B cell (primary cell): ENCODE measurements at regions not wholly inside any gene's neighbourhood (a gene's known extent, or its start where the extent isn't known, plus 50 kb on each side); places are given as distances from the start of the nearest gene placed in this dataset.

Experiments used
- ATAC-seq: fragments of 200-7000 bp; cut with Tn5 transposase; one replicate; pipeline ENCODE4 v1.10.0; 2021; ENCODE audit warnings: low read depth, mild to moderate bottlenecking, moderate number of reproducible peaks, moderate library complexity
- CTCF ChIA-PET: fragments of 350-600 bp; sonication (Branson Sonifier 250); formaldehyde crosslinking; loops from one replicate; lab custom pipeline; 2021; ENCODE audit warnings: antibody characterized with exemption, inconsistent platforms; lab: Charles Lee
- POLR2A ChIA-PET: fragments of 350-600 bp; sonication (Branson Sonifier 250); formaldehyde crosslinking; loops from one replicate; lab custom pipeline; 2021; ENCODE audit warnings: antibody characterized with exemption; lab: Charles Lee
- DNase-seq: peaks from one replicate; pipeline ENCODE4 v3.0.0; 2013
- H2AFZ ChIP-seq: 2 replicates; pipeline ENCODE4 v1.6.1; 2012; ENCODE audit warnings: mild to moderate bottlenecking, low read depth, low read length; ENCODE audit not compliant: insufficient read depth, poor library complexity, severe bottlenecking
- H3K27ac ChIP-seq, 2 donors: 1 replicate in 1 of 2; 2 replicates in 1 of 2; pipeline ENCODE4 v1.5.1; 2012 to 2013; ENCODE audit warnings: low read length in 2 of 2, mild to moderate bottlenecking in 2 of 2, moderate library complexity in 1 of 2
- H3K27me3 ChIP-seq, 4 experiments: fragments of 200-600 bp in 1 of 4; sonication (generic) in 1 of 4; replicated peaks in 1 of 4; 1 replicate in 2 of 4; 2 replicates in 2 of 4; pipeline versions ENCODE4 v1.6.1 to v1.7.0; 2013 to 2016; ENCODE audit warnings: low read length in 3 of 4, mild to moderate bottlenecking in 2 of 4, mixed read lengths in 1 of 4, moderate library complexity in 1 of 4; ENCODE audit not compliant: insufficient read depth in 4 of 4, control insufficient read depth in 3 of 4; ENCODE audit errors: control extremely low read depth in 1 of 4
- H3K36me3 ChIP-seq, 2 experiments: replicated peaks in 1 of 2; 1 replicate in 1 of 2; 2 replicates in 1 of 2; pipeline versions ENCODE4 v1.6.1 to v1.7.1; 2013; ENCODE audit warnings: low read length in 1 of 2; ENCODE audit not compliant: insufficient read depth in 2 of 2, control insufficient read depth in 1 of 2; ENCODE audit errors: control extremely low read depth in 1 of 2, extremely low read depth in 1 of 2
- H3K4me1 ChIP-seq, 2 donors: fragments of 200-600 bp in 1 of 2; sonication (generic) in 1 of 2; 1 replicate in 1 of 2; 2 replicates in 1 of 2; pipeline versions ENCODE4 v1.5.1 to v1.6.1; 2013 to 2017; ENCODE audit warnings: low read length in 2 of 2; ENCODE audit not compliant: control insufficient read depth in 2 of 2, insufficient read depth in 2 of 2
- H3K4me2 ChIP-seq: replicated peaks from 2 replicates; pipeline ENCODE3; 2012; ENCODE audit warnings: mild to moderate bottlenecking, low read depth, low read length; ENCODE audit not compliant: poor library complexity, severe bottlenecking
- H3K4me3 ChIP-seq, 5 experiments: fragments of 200-600 bp in 1 of 5; sonication (generic) in 1 of 5; 1 replicate in 3 of 5; 2 replicates in 2 of 5; pipeline versions ENCODE4 v1.5.1 to v1.7.0; 2011 to 2016; ENCODE audit warnings: low read length in 4 of 5, mild to moderate bottlenecking in 4 of 5, low read depth in 2 of 5, control low read depth in 1 of 5, moderate library complexity in 1 of 5; ENCODE audit not compliant: insufficient read depth in 1 of 5; ENCODE audit errors: control extremely low read depth in 1 of 5, extremely low read depth in 1 of 5
- H3K79me2 ChIP-seq: fragments of 200-600 bp; sonication (generic); one replicate; pipeline ENCODE4 v1.6.0; 2016; ENCODE audit warnings: low read length; ENCODE audit not compliant: control insufficient read depth, insufficient read depth
- H3K9ac ChIP-seq: fragments of 200-600 bp; sonication (generic); 2 replicates; pipeline ENCODE4 v1.6.1; 2017; ENCODE audit warnings: mild to moderate bottlenecking, low read length, moderate library complexity
- H3K9me3 ChIP-seq, 3 donors: one replicate each; pipeline versions ENCODE4 v1.6.1 to v1.7.1; 2013; ENCODE audit warnings: low read length in 2 of 3; ENCODE audit not compliant: control insufficient read depth in 2 of 3, insufficient read depth in 1 of 3; ENCODE audit errors: control extremely low read depth in 1 of 3
- H4K20me1 ChIP-seq: 2 replicates; pipeline ENCODE4 v1.6.0; 2012; ENCODE audit warnings: mild to moderate bottlenecking, low read length; ENCODE audit not compliant: insufficient read depth, control insufficient read depth, poor library complexity, severe bottlenecking
- H3K27ac Mint-ChIP-seq: one replicate; pipeline ENCODE4 v1.8.0; 2021; ENCODE audit warnings: mixed read lengths
- H3K27me3 Mint-ChIP-seq: one replicate; pipeline ENCODE4 v1.8.0; 2021; ENCODE audit warnings: mixed read lengths
- H3K4me1 Mint-ChIP-seq: one replicate; pipeline ENCODE4 v1.8.0; 2021; ENCODE audit warnings: mixed read lengths
- H3K4me3 Mint-ChIP-seq: one replicate; pipeline ENCODE4 v1.8.0; 2021; ENCODE audit warnings: mixed read lengths
- H3K9me3 Mint-ChIP-seq: one replicate; pipeline ENCODE4 v1.8.0; 2022; ENCODE audit warnings: mixed read lengths; ENCODE audit not compliant: insufficient read depth
- EZH2 ChIP-seq: IDR thresholded peaks from 2 replicates; pipeline ENCODE4 v1.6.1; 2012; ENCODE audit warnings: borderline replicate concordance, low read depth, mild to moderate bottlenecking, moderate library complexity, low read length; ENCODE audit not compliant: insufficient read depth, poor library complexity, severe bottlenecking
- WGBS: methylation state at CpG from one replicate; pipeline ENCODE4 v1.1.5; 2013; ENCODE audit warnings: missing lambda C conversion rate; ENCODE audit not compliant: insufficient coverage; 5-methylcytosine and 5-hydroxymethylcytosine counted together
- intact Hi-C: fragments of 100-400 bp; cut with micrococcal nuclease; formaldehyde crosslinking; loops from one replicate; pipeline ENCODE4 v1.10.0; 2022
- TF ChIP-seq, protein P1 (sequence below): fragments of 200-600 bp; IDR thresholded peaks from one replicate; pipeline ENCODE4 v1.8.0; 2022; ENCODE audit warnings: antibody characterized with exemption, mild to moderate bottlenecking

DNA sequence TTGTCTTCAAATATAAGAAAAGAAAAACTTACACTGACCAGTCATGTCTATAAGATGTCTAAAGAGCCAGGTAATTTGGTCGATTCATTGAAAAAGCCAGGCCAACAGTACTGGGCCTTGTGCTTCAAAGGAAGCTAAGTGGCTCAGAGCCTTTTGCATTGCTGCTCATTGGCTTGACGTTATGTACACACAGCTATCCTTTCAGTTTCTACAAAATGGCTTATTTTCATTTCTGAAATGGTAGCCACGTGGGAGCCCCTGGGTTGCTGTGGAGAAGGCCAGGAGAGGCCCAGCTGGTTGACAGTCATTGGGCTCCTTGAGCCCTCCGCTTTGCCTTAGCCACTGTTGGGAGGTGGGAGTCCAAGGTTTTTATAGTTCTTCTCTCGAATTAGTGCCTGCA, 199.1 kb upstream of the CXorf66 start:
- no peaks in the 10 kb centered on the region for H4K20me1 ChIP-seq
- WGBS, result 100% methylated on average over 1 of the region's 5 CpGs

DNA sequence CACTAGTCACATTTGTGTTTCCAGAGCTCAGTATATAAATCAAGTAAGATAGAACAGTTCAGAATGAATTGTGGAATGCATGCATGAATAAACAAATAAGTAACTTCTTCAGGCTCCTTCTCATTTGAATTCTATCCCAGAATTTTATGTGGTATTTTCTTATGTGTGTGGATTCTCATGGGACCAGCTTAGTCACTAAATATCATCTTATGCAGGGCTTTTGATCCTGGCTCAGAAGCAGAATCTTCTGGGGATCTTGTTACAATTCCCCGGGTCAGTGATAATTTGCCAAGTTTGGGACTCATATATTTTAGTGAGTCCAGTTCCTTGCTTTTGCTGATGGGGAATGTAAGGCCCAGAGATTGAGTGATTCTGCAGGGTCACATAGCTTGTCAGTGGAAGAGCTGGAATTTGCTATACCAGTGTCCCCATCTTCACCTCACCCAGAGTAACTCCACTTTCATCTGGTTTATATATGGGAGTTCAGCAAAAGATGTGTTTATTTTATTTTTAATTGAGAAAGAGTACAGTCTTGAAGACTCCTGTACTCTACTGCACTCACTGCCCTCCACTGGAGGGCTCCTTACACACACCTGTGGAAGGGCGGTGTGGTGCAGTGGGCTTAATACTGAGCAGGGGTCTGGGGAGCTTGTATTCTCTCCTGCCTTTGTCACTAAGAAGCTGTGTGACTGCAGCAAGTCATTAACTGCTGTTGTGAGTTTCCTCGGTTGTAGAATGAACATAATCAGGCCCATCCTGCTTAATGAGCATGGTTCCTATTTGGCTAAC, 198.2 kb upstream of the CXorf66 start:
- DNase-seq, result no peak
- CTCF ChIA-PET, result no interaction called here
- intact Hi-C loops, result no loop called here
- no CpG with 5 or more reads among the region's 3 CpGs for WGBS
- Histone ChIP-seq H3K4me2 (no peak overlapping the region), H3K27ac (no peak overlapping the region), H3K4me3 (no peak overlapping the region), H3K36me3 (no peaks in the 10 kb centered on the region), H2AFZ (no peak overlapping the region), H3K79me2 (no peaks in the 10 kb centered on the region), H3K27me3 (no peaks in the 10 kb centered on the region), H3K9me3 (no peaks in the 10 kb centered on the region), H3K9ac (no peak overlapping the region), H4K20me1 (no peaks in the 10 kb centered on the region), H3K4me1 (no peaks in the 10 kb centered on the region)
- ATAC-seq, result no peak
- POLR2A ChIA-PET, result no interaction called here
- no peaks in the 10 kb centered on the region for H3K9me3 Mint-ChIP-seq
- TF ChIP-seq, protein P1, sequence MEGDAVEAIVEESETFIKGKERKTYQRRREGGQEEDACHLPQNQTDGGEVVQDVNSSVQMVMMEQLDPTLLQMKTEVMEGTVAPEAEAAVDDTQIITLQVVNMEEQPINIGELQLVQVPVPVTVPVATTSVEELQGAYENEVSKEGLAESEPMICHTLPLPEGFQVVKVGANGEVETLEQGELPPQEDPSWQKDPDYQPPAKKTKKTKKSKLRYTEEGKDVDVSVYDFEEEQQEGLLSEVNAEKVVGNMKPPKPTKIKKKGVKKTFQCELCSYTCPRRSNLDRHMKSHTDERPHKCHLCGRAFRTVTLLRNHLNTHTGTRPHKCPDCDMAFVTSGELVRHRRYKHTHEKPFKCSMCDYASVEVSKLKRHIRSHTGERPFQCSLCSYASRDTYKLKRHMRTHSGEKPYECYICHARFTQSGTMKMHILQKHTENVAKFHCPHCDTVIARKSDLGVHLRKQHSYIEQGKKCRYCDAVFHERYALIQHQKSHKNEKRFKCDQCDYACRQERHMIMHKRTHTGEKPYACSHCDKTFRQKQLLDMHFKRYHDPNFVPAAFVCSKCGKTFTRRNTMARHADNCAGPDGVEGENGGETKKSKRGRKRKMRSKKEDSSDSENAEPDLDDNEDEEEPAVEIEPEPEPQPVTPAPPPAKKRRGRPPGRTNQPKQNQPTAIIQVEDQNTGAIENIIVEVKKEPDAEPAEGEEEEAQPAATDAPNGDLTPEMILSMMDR, result no peak
- no peak for TF ChIP-seq EZH2
- H3K4me3 Mint-ChIP-seq, result no peak overlapping the region
- no peaks in the 10 kb centered on the region for H3K4me1 Mint-ChIP-seq
- H3K27ac Mint-ChIP-seq, result no peak overlapping the region
- no peaks in the 10 kb centered on the region for H3K27me3 Mint-ChIP-seq

More for the DNA sequence above, 199.1 kb upstream of the CXorf66 start:
- intact Hi-C loops, result no loop called here
- Mint-ChIP-seq H3K27ac (no peak overlapping the region), H3K4me3 (no peak overlapping the region), H3K4me1 (no peaks in the 10 kb centered on the region), H3K27me3 (no peaks in the 10 kb centered on the region), H3K9me3 (no peaks in the 10 kb centered on the region)
- ATAC-seq (no peak), DNase-seq (no peak)
- ChIA-PET CTCF (no interaction called here), POLR2A (no interaction called here)
- Histone ChIP-seq H3K27me3 (no peaks in the 10 kb centered on the region), H3K79me2 (no peaks in the 10 kb centered on the region), H3K9ac (no peak overlapping the region), H3K4me1 (no peaks in the 10 kb centered on the region), H3K9me3 (no peaks in the 10 kb centered on the region), H3K4me3 (no peak overlapping the region), H2AFZ (no peak overlapping the region), H3K4me2 (no peak overlapping the region), H3K36me3 (no peaks in the 10 kb centered on the region), H3K27ac (no peak overlapping the region)
- no peak for TF ChIP-seq EZH2
- TF ChIP-seq, protein P1, result no peak
